Heart left ventricle (tissue), 16 donors: ENCODE measurements at regions not wholly inside any gene's neighbourhood (a gene's known extent, or its start where the extent isn't known, plus 50 kb on each side); places are given as distances from the start of the nearest gene placed in this dataset.

ENCODE experiments used
- ATAC-seq, 4 donors: fragments of 200-7000 bp; cut with Tn5 transposase; one replicate each; pipeline ENCODE4 v1.9.1; 2020 to 2022; ENCODE audit warnings: moderate library complexity in 4 of 4, mild to moderate bottlenecking in 3 of 4, moderate number of reproducible peaks in 1 of 4
- DNase-seq, 5 donors: peaks; one replicate each; pipeline ENCODE4 v3.0.0-alpha.2; 2020
- H3K27ac ChIP-seq, 12 donors: fragments of 200-600 bp; sonication (generic) in 4 of 12; one replicate each; pipeline versions ENCODE4 v1.5.0 to v1.8.0; 2016 to 2022; ENCODE audit warnings: mild to moderate bottlenecking in 2 of 12
- H3K27me3 ChIP-seq, 9 donors: fragments of 200-600 bp; sonication (generic) in 2 of 9; one replicate each; pipeline versions ENCODE4 v1.5.1 to v1.8.0; 2016 to 2022; ENCODE audit warnings: mild to moderate bottlenecking in 3 of 9
- H3K36me3 ChIP-seq, 9 donors: fragments of 200-600 bp; sonication (generic) in 2 of 9; one replicate each; pipeline versions ENCODE4 v1.5.0 to v1.8.0; 2018 to 2022; ENCODE audit warnings: mild to moderate bottlenecking in 2 of 9
- H3K4me1 ChIP-seq, 12 donors: fragments of 200-600 bp; sonication (generic) in 4 of 12; one replicate each; pipeline versions ENCODE4 v1.5.0 to v1.8.0; 2016 to 2022; ENCODE audit warnings: mild to moderate bottlenecking in 3 of 12
- H3K4me3 ChIP-seq, 12 donors: fragments of 200-600 bp; sonication (generic) in 4 of 12; one replicate each; pipeline versions ENCODE4 v1.5.0 to v1.8.0; 2017 to 2022; ENCODE audit warnings: mild to moderate bottlenecking in 9 of 12, moderate library complexity in 4 of 12
- H3K9me3 ChIP-seq, 12 donors: fragments of 200-600 bp; sonication (generic) in 4 of 12; one replicate each; pipeline versions ENCODE4 v1.5.0 to v1.8.0; 2016 to 2022; ENCODE audit warnings: mild to moderate bottlenecking in 1 of 12
- CTCF ChIP-seq, 12 donors: fragments of 200-600 bp; sonication (generic) in 4 of 12; IDR thresholded peaks; one replicate each; pipeline versions ENCODE4 v1.5.0 to v1.8.0; 2018 to 2022; ENCODE audit warnings: antibody characterized with exemption in 12 of 12, mild to moderate bottlenecking in 5 of 12
- POLR2A ChIP-seq, 2 donors: fragments of 450-650 bp; IDR thresholded peaks; one replicate each; pipeline ENCODE4 v1.6.1; 2017; ENCODE audit warnings: antibody characterized with exemption in 2 of 2, mild to moderate bottlenecking in 2 of 2, moderate library complexity in 2 of 2
- WGBS, 4 donors: extraction: QIAGEN DNeasy Blood & Tissue Kit in 2 of 4; methylation state at CpG; one replicate each; pipeline versions ENCODE4 v1.1.5 to v1.1.7; 2013 to 2018; 5-methylcytosine and 5-hydroxymethylcytosine counted together
- intact Hi-C, 10 donors: fragments of 100-400 bp; cut with DNase I; formaldehyde crosslinking; loops; one replicate each; pipeline versions ENCODE4 v1.11.1 to v1.14.2; 2022
- donor health status: ischemic (EF 13 %, LVEDD 7.1; RV severe dilation, severe dysfunction).
- donor health status: healthy with polysubstance abuse.
- donor health status: DM: no; HTN: yes; CAD: no.
- donor health status: DM: no; HTN: no; CAD: no.
- donor health status: ischemic (EF 25% LVEDD 6.9; RV normal size, moderate dysfunction).
- donor health status: ischemic (EF 25% LVEDD 5.7; RV mildly dilated, moderate dysfunction).
- donor health status: healthy.
- donor health status: DM: yes; HTN: yes; CAD: no.
- donor health status: ischemic (EF 35%, LVEDD 5.7; RV mildly dilated, moderate dysfunction).
- donor health status: nonischemic (EF 11% LVEDD 7.7; RV severe dilation, severe dysfunction).
- donor health status: DM: yes; HTN: yes; CAD: no.
- donor health status: PGD.
- donor health status: ischemic (EF 29% LVEDD 5.4; RV normal size, mild dysfunction).
- donor health status: nonischemic (EF 23%, LVEDD 6.1; RV moderate dilation, normal function).

GRCh38 chr2:191604154-191604553 is 73.8 kb upstream of the NABP1 start:
- ATAC-seq: no peak
- Histone ChIP-seq H3K27me3 (peaks cover 0 to 11% (median 0%) of the 10 kb centered on the region in 9 donors), H3K27ac (no peak overlapping the region), H3K4me1 (no peaks in the 10 kb centered on the region), H3K36me3 (no peaks in the 10 kb centered on the region), H3K9me3 (no peaks in the 10 kb centered on the region), H3K4me3 (no peak overlapping the region)
- 86 to 91% (median 88%) methylated on average over 4 of the region's 4 CpGs for WGBS, 4 donors
- intact Hi-C loops: no loop called here
- no peak for DNase-seq
- TF ChIP-seq CTCF (IDR thresholded peaks at IDR 0.05): no peak
- no peak for TF ChIP-seq POLR2A (IDR thresholded peaks at IDR 0.05)

GRCh38 chr2:191607096-191607495 is 70.8 kb upstream of the NABP1 start:
- Histone ChIP-seq H3K4me1 (peaks cover 0 to 7% (median 0%) of the 10 kb centered on the region in 12 donors), H3K27ac (no peak overlapping the region), H3K36me3 (no peaks in the 10 kb centered on the region), H3K9me3 (no peaks in the 10 kb centered on the region), H3K27me3 (peaks cover 0 to 3% (median 0%) of the 10 kb centered on the region in 9 donors), H3K4me3 (no peak overlapping the region)
- TF ChIP-seq POLR2A (IDR thresholded peaks at IDR 0.05) (no peak), CTCF (IDR thresholded peaks at IDR 0.05) (no peak)
- ATAC-seq (no peak), DNase-seq (no peak)
- WGBS, 4 donors: 83 to 89% (median 85%) methylated on average over 1 of the region's 1 CpG
- intact Hi-C loops: no loop called here

- ATAC-seq: no peak
- DNase-seq: no peak
- TF ChIP-seq POLR2A (IDR thresholded peaks at IDR 0.05) (no peak), CTCF (IDR thresholded peaks at IDR 0.05) (no peak)
- H3K4me3 ChIP-seq: no peak overlapping the region
- no peaks in the 10 kb centered on the region for H3K9me3 ChIP-seq
- peaks cover 0 to 7% (median 0%) of the 10 kb centered on the region in 12 donors for H3K4me1 ChIP-seq
- intact Hi-C loops: no loop called here
- H3K27ac ChIP-seq: peak overlapping the region in 2 of 12 donors; percentile 13 to 85
- H3K27me3 ChIP-seq: peaks cover 0 to 5% (median 0%) of the 10 kb centered on the region in 9 donors
- no peaks in the 10 kb centered on the region for H3K36me3 ChIP-seq
Observed at GRCh38 chr2:191610756-191611155, 67.2 kb upstream of the NABP1 start.

- WGBS, 4 donors: 76 to 87% (median 84%) methylated on average over 3 of the region's 3 CpGs
Observed at GRCh38 chr2:191611614-191612013, 66.3 kb upstream of the NABP1 start.

More at GRCh38 chr2:191611614-191612013, 66.3 kb upstream of the NABP1 start:
- Histone ChIP-seq H3K4me1 (peaks cover 0 to 7% (median 0%) of the 10 kb centered on the region in 12 donors), H3K27ac (peak overlapping the region in 2 of 12 donors; percentile 13 to 85), H3K27me3 (peaks cover 0 to 5% (median 0%) of the 10 kb centered on the region in 9 donors), H3K4me3 (no peak overlapping the region), H3K36me3 (no peaks in the 10 kb centered on the region), H3K9me3 (no peaks in the 10 kb centered on the region)
- intact Hi-C loops: no loop called here
- DNase-seq (peak in 2 of 5 donors; percentile 9 to 35), ATAC-seq (peak in 3 of 4 donors; percentile 29 to 73 (median 57))
- TF ChIP-seq CTCF (IDR thresholded peaks at IDR 0.05): no peak
